Limb (tissue), 2 donors: ENCODE measurements at regions not wholly inside any gene's neighbourhood (a gene's known extent, or its start where the extent isn't known, plus 50 kb on each side); places are given as distances from the start of the nearest gene placed in this dataset.
"Not testable (repeated sequence)": the region's sequence is repeated elsewhere in the genome, so short reads cannot be mapped to it uniquely, and the experiment has no call there.

Source experiments
- DNase-seq, 2 donors: peaks; one replicate each; pipeline ENCODE4 v3.0.0-alpha.2; 2016; ENCODE audit errors: extremely low spot score in 2 of 2

- no peak for DNase-seq
Observed at GRCh38 chr16:23013484-23013883, 135.8 kb downstream of the USP31 start.

DNA sequence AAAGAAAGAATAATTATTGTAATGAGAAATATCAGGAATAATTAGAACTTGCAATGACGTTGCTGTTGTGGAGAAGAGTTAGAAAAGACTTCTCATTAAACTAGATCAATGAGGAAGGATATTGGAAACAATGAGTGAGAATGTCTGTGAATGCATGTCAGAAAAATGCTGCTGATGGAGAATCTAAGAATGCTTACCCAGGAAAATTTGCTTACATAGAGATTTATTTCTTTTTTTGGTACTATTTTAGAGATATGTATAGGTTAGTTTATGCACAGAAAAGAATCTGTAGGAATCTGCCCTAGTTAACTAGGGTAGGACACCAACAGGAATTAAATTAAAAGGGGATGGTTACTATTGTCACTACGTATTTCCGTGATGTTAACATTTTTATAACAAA is 140.2 kb downstream of the USP31 start:
- no peak for DNase-seq

DNA sequence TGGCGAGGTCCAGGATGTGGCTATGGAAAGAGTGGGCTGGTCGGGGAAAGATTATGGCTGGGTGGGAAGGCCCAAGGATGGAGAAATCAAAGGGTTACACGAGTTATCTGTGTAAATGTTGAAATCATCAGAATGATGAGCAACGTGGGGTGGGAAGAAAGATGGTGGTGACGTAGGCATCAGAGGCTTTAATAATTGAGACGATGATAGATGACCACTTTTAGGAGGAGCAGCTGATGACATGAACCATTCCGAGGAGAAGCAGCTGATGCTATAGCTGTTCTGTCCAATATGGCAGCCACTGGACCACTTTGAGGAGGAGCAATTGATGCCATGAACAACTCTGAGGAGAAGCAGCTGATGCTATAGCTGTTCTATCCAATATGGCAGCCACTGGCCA is 141.2 kb downstream of the USP31 start:
- no peak for DNase-seq

DNA sequence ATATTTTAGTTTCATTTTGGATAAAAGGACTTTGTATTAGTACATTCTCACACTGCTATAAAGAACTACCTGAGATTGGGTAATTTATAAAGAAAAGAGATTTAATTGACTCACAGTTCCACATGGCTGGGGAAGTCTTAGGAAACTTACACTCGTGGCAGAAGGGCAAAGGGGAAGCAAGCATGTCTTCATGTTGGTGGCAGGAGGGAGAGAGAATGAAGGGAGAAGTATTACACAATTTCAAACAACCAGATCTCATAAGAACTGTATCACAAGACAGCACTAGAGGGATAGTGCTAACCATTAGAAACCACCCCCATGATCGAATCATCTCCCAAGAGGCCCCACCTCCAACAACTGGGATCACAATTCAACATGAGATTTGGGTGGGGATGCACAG is 142.9 kb downstream of the USP31 start:
- no peak for DNase-seq

DNA sequence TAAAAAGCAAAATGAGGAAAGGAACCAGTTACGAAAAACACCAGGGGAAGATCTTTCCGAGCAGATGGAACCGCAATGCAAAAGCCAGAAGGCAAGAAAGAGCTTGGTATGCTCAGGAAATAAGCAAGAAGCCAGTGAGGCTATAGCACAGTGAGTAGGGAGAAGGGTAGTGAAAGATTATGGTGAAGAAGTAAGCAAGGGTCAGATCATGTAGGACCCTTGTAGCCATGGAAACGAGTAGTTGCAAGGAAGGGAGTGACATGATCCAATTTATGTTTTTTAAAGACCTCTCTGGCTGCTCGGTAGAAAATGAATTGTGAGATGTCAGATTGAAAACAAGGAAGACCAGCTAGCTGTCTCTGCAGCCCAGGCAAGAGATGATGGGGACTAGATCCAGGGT is 143.3 kb downstream of the USP31 start:
- DNase-seq, result no peak

- DNase-seq, result no peak
Observed at GRCh38 chr16:22989598-22989997, 159.7 kb downstream of the USP31 start.

DNA sequence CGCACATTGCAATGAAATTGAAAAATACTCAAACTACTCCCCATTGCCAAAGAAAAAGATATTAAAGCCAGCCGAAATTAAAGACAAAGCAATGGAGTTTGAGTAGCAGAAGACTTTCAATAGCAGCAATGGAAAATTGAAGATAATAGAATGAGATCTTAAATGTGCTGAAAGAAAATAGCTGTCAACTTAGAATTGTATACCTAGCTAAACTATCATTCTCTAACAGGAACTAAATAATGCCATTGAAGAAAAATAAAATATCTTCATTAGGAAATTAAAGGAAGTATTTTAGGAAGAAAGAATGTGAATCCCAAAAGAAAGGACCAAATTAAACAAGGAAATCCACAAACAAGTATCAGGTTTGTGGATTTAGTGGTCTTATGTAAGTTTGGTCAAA is 165.6 kb downstream of the USP31 start:
- no peak for DNase-seq

- not testable (repeated sequence) for DNase-seq
Observed at GRCh38 chr16:22980514-22980913, 166.6 kb downstream of the HS3ST2 start.

- DNase-seq, result no peak
Observed at GRCh38 chr16:22979038-22979437, 165.1 kb downstream of the HS3ST2 start.

DNA sequence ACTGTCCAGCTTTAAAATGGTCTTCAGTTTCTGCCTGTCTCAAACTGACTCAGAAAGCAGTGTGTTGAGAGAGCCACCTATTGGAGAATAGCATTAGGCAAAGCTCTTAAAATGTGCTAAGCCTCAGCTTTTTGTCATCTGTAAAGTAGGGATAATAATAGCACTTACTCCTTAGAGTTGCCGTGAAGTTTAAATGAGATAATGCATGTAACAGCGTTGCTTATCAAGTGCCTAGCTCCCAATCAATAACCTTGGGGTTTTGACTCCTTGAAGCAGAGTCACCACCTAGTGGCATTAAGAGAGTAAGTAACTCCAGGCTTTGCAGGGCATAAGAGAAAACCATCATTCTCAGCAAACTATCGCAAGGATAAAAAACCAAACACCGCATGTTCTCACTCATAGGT is 163.3 kb downstream of the HS3ST2 start:
- DNase-seq, result peak in 1 of 2 donors; percentile 6

DNA sequence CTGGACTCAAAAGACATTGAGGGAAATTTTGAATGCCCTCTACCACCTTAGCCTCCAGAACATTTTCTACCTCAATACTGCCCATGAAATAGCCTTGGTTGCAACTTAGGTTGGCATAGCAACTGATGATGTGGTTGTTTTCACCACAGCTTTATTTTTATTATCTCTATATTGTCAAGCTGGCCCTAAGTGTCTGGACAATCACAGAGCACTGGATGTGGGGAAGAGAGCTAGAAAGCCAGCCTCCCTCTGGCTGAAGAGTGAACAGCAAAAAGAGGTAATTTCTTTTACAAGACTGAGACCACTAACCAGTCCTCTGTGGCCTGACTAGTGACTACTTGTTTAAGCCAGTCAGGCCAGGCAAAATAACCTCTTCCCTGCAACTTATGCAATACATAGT is 159.6 kb downstream of the HS3ST2 start:
- no peak for DNase-seq

DNA sequence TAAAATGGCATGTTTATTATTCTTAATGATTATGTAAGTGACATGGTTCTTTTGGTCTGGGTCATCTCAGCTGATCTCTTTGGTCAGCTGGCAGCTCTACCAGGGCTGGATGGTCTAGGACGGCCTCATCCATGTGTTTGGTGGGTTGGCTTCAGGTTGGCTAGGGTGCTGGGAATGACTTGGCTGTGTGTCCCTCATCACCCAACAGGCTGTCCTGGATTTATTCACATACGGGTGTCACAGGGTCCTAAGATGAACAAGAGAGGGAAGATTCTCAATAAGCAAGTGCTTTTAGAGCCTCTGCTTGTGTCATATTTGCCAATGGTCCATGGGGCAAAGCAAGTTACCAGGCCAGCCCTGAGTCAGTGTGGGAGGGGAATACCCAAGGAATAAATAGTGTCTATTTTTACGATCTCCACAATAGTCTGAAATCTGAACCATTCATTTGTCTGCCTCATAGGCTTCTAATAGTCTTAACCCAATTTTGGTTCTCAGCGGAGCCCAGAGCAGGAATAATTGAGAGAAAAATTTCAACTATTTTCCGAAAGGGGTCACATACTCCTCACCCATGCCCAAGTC is 157.5 kb downstream of the HS3ST2 start:
- no peak for DNase-seq

DNA sequence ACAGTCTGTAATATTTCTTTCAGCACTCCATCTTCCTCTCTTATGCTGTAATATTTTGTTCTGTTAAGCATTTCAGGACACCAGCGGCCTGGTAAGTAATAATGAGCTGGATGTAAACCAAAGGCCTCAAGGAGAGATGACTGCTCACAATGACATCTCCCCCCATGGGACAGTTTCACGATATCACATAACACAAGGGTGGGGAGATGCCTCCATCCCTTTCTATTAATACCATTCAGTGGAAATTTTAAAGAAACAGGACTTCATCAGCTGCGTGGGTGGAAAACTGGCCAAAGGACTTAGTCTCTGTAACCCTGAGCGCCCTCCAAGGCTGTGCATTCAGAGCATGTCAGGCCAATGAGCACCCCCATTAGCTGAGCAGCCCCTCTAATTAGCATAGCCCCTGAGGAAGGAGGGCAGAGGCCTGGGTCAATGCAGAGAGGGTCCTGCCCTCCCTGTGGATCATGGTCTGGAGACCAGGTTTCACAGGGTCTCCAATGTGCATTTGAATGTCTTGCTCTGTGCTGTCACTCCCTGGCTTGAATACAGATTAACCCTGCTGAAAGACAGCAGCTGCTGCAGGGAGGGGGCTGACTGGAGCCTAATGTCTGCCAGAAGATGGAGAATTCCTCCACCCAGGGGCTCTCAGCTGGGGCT is 156.4 kb downstream of the HS3ST2 start:
- peak in 1 of 2 donors; percentile 32 for DNase-seq

- DNase-seq, result no peak
Observed at GRCh38 chr16:22969567-22969966, 155.6 kb downstream of the HS3ST2 start.

- no peak for DNase-seq
Observed at GRCh38 chr16:22968931-22969330, 155.0 kb downstream of the HS3ST2 start.

DNA sequence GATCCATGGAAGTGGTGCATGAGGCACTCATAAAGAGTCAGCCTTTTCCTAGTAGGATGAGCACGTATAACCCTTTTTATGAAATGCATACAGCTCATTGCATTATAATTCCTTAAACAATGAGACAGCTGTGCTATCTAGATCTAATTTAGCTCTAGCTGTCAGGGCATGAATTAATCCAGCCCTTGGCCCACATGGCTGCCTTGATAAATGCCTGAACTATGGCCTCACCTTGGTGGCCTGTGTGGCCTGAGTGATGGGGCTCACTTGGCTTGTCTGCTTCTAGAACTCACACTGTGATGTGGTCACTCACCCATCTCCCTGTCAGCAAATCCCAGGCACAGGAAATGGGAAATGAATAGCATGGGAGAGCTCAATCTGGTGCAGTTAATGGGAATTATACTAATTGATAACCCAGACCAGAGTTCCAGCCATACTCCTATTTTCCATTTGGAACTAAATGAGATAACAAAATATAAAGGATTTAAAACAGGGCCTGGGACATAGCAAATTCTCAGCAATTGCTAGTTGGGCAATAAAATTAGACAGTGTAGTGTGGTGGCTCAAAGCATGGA is 153.6 kb downstream of the HS3ST2 start:
- no peak for DNase-seq
